ENCODE measurements at regions not wholly inside any gene's neighbourhood (a gene's known extent, or its start where the extent isn't known, plus 50 kb on each side); places are given as distances from the start of the nearest gene placed in this dataset.
A peak's percentile ranks its signal among the peaks of the same experiment; 100 is the strongest.

GRCh38 chr3:124565013-124565412 is 165.2 kb upstream of the UMPS start (continued):
- TF ChIP-seq ZMAT3 (CRISPR knock-in tag; conservative IDR thresholded peaks at IDR 0.05) = 0 out of 2 replicates have a peak, but pooled peaks have one; percentile 45
- TF ChIP-seq ONECUT2 (CRISPR knock-in tag; IDR thresholded peaks at IDR 0.05) = no peak
- TF ChIP-seq KDM3A (CRISPR knock-in tag; IDR thresholded peaks at IDR 0.05; ENCODE audit: low read depth) = 0 out of 2 replicates have a peak, but pooled peaks have one; percentile 38
- TF ChIP-seq ZMYM4 (CRISPR knock-in tag; IDR thresholded peaks at IDR 0.05) = peak; percentile 39; the same call in 1 of the 2 replicates
- 0 out of 2 replicates have a peak, but pooled peaks have one; percentile 32 for TF ChIP-seq TFE3 (CRISPR knock-in tag; IDR thresholded peaks at IDR 0.05)
- peak; percentile 46; the same call in 1 of the 2 replicates for TF ChIP-seq HMGXB3 (CRISPR knock-in tag; IDR thresholded peaks at IDR 0.05; ENCODE audit: borderline replicate concordance)
- TF ChIP-seq ZNF441 (CRISPR knock-in tag; IDR thresholded peaks at IDR 0.05; ENCODE audit: borderline replicate concordance) = 0 out of 2 replicates have a peak, but pooled peaks have one; percentile 30
- peak; percentile 50; the same call in 1 of the 2 replicates for TF ChIP-seq ZNF580 (CRISPR knock-in tag; IDR thresholded peaks at IDR 0.05; ENCODE audit: borderline replicate concordance, low read depth)
- TF ChIP-seq THAP11 (CRISPR knock-in tag; IDR thresholded peaks at IDR 0.05) = peak; percentile 50
- TF ChIP-seq NFE2L2 (IDR thresholded peaks at IDR 0.05; ENCODE audit: low read length) = no peak
- 0 out of 2 replicates have a peak, but pooled peaks have one; percentile 61 for TF ChIP-seq ZSCAN29 (CRISPR knock-in tag; conservative IDR thresholded peaks at IDR 0.05)
- 0 out of 2 replicates have a peak, but pooled peaks have one; percentile 32 for TF ChIP-seq ELF3 (CRISPR knock-in tag; IDR thresholded peaks at IDR 0.05)
- peak; percentile 99 for TF ChIP-seq SMC3 (IDR thresholded peaks at IDR 0.05; ENCODE audit: low read length)

All from HepG2 (cell line).